Esophagus squamous epithelium (tissue), 4 donors: ENCODE measurements at regions not wholly inside any gene's neighbourhood (a gene's known extent, or its start where the extent isn't known, plus 50 kb on each side); places are given as distances from the start of the nearest gene placed in this dataset.

ENCODE experiments used
- CTCF ChIP-seq, 6 experiments: fragments of 450-650 bp in 4 of 6; fragments of 200-600 bp in 2 of 6; sonication (generic) in 2 of 6; IDR thresholded peaks; one replicate each; pipeline ENCODE4 v1.5.1; 2016 to 2019; ENCODE audit warnings: antibody characterized with exemption in 6 of 6, mild to moderate bottlenecking in 4 of 6, moderate library complexity in 4 of 6
- POLR2A ChIP-seq, 4 donors: fragments of 450-650 bp; IDR thresholded peaks; one replicate each; pipeline ENCODE4 v1.6.1; 2017; ENCODE audit warnings: antibody characterized with exemption in 4 of 4, mild to moderate bottlenecking in 4 of 4, moderate library complexity in 3 of 4

GRCh38 chr4:182063651-182064050 is 179.6 kb upstream of the TENM3 start:
- no peak for TF ChIP-seq CTCF (IDR thresholded peaks at IDR 0.05)
- TF ChIP-seq POLR2A (IDR thresholded peaks at IDR 0.05), result no peak
